Frontal cortex (tissue), 3 donors: ENCODE measurements at regions not wholly inside any gene's neighbourhood (a gene's known extent, or its start where the extent isn't known, plus 50 kb on each side); places are given as distances from the start of the nearest gene placed in this dataset.
"Not testable (repeated sequence)": the region's sequence is repeated elsewhere in the genome, so short reads cannot be mapped to it uniquely, and the experiment has no call there.

Source experiments
- DNase-seq, 2 donors: peaks; one replicate each; pipeline ENCODE4 v3.0.0; 2012; ENCODE audit warnings: low spot score in 2 of 2
- FAIRE-seq: peaks from 2 replicates; lab custom pipeline; 2012; peaks lifted over from hg19 to GRCh38; lab: Jason Lieb, UNC
- donor health status: control.
- donor health status: control.
- donor health status: control.

GRCh38 chrX:86887341-86887740 is 630.3 kb upstream of the KLHL4 start:
- no peak for DNase-seq
- FAIRE-seq, result no peak

GRCh38 chrX:86910027-86910426 is 607.6 kb upstream of the KLHL4 start:
- FAIRE-seq (no peak), DNase-seq (no peak)

DNA sequence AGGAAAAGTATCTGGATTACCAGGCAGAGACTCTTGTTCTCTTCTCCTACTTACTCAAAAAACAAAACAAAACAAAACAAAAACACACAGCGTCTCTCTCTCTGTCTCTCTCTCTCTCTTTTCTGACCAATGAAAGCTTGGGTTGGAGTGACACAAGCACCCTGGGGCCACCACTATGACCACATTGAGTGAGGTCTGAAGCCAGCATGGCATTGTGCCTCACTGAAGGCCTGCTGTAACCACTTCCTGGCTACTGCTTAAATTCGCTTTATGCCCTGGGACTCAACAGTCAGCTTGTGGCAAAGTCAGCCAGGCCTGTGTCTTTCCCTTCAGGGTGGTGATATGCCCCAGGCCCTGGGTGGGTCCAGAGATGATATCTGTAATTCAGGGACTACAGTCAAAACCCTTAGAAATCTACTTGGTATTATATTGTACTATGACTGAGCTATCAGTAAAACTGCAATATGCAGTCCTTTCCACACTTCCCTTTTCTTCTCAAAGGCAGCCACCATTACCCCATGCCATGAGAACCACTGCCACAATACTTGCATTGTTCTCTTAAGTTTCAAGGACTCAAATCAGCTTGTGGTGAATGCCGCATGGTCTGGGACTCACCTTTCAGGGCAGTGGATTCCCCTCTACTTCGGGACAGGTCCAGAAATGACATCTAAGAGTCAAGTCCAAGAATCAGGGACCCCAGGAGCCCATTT is 606.8 kb upstream of the KLHL4 start:
- DNase-seq, result no peak
- no peak for FAIRE-seq

GRCh38 chrX:86914569-86914968 is 603.0 kb upstream of the KLHL4 start:
- FAIRE-seq, result no peak
- DNase-seq, result no peak

DNA sequence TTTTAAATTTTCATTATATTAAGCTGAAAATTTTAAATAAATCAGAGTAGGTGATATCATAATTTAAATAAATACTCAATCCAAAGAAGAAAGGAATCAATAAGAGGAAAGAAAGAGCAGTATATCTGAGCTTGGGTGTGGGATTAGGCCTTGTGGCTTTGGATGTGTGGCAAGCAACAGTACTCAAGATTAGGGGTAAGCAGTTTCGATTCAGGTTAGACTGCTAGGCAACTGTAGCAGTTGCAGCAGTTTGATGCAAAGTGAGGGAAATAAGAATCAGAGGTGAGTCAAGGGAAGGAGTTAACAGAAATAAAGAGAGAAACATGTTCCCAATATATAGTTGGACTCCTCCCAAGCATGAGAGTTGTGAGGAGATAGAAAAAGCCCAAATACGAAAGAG is 599.6 kb upstream of the KLHL4 start:
- DNase-seq (no peak), FAIRE-seq (no peak)

DNA sequence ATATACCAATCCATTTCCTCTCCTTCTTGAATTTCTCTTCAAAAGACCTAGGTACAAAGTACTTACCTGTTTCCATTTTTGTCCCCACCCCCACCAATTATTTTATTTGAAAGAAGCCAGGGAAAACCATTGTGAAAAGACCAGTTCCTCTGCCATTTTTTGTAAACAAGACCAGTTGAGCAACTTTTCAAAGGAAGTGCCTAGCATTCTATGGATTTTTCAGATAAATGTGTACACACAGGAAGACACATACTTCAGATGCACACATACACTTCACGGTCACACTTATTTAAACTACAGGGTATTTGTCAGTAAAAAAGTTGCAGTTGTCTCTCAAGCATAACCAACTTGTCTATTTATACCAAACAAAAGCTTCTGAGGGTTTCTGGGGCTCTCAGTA is 587.2 kb upstream of the KLHL4 start:
- no peak for FAIRE-seq

DNA sequence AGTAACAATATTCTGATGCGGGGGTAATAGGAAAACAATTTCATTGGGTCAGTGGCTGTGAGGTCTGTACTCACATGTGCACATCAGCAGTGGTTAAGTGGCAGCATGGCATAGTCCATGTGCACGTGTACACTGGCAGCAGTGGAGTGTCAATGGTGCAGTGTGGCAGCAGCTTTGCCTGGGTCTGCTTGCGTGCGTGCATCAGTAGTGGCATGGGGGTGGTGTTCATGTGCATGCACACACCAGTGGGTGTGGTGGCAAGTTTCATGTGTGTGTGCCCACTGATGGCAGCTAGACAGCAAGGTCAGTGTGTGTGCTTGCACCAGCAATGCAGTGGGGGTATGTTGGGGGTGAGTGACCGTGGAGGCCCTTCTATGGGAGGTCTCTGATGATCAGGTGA is 581.6 kb upstream of the KLHL4 start:
- no peak for DNase-seq
- no peak for FAIRE-seq

More for the DNA sequence above, 587.2 kb upstream of the KLHL4 start:
- no peak for DNase-seq

- DNase-seq, result peak in 1 of 2 donors; percentile 1
- peak; percentile 61 for FAIRE-seq
Measured at GRCh38 chrX:86946569-86946968, 571.0 kb upstream of the KLHL4 start.

DNA sequence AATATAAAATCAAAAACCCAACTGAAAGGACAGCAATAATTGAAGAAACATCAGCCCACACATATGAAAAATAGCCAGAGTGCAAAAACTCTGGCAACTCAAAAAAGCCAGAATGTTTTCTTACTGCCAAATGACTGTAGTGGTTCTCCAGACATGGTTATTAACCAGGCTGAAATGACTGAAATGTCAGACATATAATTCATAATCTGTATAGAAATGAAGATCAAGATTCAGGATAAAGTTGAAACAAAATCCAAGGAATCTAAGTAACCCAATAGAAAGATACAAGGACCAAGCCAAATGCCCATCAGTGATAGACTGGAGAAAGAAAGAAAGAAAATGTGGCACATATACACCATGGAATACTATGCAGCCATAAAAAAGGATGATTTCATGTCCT is 553.3 kb upstream of the KLHL4 start:
- DNase-seq, result no peak
- no peak for FAIRE-seq

- no peak for DNase-seq
- FAIRE-seq, result no peak
Measured at GRCh38 chrX:86981326-86981879, 536.2 kb upstream of the KLHL4 start.

GRCh38 chrX:86987351-86987750 is 530.3 kb upstream of the KLHL4 start:
- FAIRE-seq, DNase-seq: not testable (repeated sequence)

- DNase-seq, result no peak
- no peak for FAIRE-seq
Measured at GRCh38 chrX:87003031-87003430, 514.6 kb upstream of the KLHL4 start.

DNA sequence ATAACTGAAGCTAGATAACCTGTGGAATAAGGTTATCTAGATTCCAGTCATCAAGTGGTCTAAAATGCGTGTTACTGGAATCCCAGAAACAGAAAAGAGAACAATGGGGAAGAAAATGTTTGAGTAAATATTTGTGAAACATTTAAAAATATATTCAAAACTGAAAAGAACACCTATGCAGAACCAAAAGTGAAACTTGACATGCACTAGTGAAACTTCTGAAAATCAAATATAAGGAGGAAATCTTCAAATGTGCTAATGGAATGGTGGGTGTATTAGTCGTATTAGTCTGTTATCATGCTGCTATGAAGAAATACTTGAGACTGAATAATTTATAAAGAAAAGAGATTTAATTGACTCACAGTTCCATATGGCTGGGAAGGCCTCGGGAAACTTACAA is 512.4 kb upstream of the KLHL4 start:
- DNase-seq (no peak), FAIRE-seq (no peak)

DNA sequence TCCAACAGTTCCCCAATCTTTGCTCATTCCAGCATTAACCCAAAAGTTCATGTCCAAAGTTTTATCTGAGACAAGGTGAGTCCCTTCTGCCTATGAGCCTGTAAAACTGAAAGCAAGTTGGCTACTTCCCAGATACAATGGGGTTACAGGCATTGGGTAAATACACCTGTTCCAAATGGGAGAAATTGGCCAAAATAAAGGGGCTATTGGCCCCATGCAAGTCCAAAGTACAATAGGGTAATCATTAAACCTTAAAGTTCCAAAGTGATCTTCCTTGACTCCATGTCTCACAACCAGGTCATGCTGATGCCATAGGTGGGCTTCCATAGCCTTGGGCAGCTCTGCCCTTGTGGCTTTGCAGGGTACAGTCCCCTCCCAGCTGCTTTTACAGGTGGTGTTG is 511.7 kb upstream of the KLHL4 start:
- no peak for FAIRE-seq
- DNase-seq, result no peak

DNA sequence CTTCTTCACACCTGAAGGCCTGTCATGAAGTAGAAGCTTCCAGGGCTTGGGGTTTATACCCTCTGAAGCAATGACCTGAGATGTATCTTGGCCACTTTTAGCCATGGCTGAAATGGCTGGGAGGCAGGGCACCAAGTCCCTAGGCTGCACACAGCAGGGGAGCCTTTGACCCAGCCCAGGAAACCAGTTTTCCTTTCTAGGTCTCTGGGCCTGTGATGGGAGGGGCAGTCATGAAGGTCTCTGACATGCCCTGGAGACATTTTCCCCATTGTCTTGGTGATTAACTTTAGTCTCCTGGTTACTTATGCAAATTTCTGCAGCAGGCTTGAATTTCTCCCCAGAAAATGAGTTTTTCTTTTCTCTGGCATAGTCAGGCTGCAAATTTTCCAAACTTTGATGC is 511.0 kb upstream of the KLHL4 start:
- FAIRE-seq (no peak), DNase-seq (no peak)

DNA sequence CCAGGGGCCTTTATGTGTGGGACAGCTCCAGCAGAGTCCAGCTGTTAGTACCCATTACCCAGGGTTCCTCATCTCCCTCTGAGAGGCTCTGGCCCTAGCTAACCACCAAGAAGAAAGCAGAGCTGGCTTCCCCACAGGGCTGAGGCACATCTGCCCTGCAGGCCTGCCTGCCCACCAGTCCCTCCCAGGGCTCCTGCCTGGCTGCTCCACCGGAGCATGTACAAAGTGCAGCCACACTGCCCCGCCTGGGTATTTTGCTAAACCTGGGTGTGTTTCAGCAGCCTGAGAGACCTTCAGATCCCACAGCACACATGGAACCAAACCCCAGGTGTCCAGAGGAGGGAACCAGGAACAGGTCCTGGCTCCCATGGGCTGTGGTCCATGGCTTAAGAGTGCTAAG is 500.4 kb upstream of the KLHL4 start:
- DNase-seq (no peak), FAIRE-seq (no peak)

DNA sequence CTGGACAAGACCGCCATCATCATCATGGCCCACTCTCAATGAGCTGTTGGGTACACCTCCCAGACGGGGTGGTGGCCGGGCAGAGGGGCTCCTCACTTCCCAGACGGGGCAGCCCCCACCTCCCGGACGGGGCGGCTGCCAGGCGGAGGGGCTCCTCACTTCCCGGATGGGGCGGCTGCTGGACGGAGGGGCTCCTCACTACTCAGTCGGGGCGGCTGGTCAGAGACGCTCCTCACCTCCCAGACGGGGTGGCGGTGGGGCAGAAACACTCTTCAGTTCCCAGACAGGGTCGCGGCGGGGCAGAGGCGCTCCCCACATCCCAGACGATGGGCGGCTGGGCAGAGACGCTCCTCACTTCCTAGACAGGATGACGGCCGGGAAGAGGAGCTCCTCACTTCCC is 484.5 kb upstream of the KLHL4 start:
- FAIRE-seq, DNase-seq: not testable (repeated sequence)

DNA sequence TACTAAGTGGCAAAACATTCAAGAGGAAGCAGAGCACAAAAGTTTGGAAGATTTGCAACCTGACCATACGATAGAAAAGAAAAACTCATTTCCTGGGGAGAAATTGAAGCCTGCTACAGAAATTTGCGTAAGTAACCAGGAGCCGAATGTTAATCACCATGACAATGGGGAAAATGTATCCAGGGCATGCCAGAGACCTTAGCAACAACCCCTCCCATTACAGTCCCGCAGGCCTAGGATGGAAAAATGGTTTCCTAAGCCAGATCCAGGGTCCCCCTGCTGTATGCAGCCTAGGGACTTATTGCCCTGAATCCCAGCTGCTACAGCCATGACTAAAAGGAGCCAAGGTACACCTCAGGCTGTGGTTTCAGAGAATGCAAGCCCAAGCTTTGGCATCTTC is 472.2 kb upstream of the KLHL4 start:
- no peak for FAIRE-seq
- no peak for DNase-seq

GRCh38 chrX:87049567-87049966 is 468.0 kb upstream of the KLHL4 start:
- no peak for DNase-seq
- no peak for FAIRE-seq

- DNase-seq (no peak), FAIRE-seq (no peak)
Measured at GRCh38 chrX:87063642-87064041, 454.0 kb upstream of the KLHL4 start.

DNA sequence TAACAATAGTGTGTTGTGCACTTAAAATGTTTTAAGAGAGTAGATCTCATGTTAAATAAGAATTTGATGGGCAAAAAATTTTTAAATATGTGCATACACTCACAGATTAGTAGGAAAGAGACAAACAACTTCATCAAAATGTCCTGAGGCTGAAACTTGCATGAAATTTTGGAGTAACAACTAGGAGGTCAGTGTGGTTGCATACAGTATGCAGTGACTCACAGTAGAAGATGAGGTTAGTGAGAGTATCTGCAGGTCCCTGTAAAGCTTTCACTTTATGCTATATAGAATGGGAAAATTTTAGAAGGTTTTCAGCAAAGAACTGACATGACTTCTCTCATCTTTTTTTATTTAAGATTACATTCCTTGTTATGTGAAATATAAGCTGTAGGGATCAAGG is 453.1 kb upstream of the KLHL4 start:
- FAIRE-seq, result no peak

DNA sequence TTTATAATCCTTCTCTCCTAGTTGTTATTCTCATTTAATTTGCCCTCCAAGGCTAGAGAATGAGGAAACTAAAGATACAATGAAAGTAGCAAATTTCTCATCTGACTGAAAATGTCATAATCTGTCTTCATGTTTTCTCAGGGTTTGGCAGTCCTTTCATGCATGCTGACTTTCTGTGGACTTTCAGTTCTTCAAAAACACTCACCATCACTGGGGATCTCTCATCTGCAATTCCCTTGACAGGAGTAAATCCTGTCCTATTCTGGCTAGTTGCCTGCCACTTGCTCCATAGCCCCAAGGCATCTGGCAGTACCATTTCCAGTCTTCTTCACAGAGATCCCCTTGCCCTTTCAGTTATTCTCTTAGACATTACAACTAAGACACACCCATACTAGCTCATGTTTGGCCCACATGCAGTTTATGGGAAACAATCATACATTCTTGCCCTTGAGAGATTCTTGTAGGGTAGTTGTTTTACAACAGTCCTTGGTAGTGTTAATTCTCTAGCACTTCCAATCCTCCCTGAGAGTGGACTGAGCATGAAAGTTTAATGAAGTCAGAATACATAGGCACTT is 449.7 kb upstream of the KLHL4 start:
- DNase-seq (no peak), FAIRE-seq (no peak)

More for the DNA sequence above, 453.1 kb upstream of the KLHL4 start:
- no peak for DNase-seq
